ENCODE measurements at regions not wholly inside any gene's neighbourhood (a gene's known extent, or its start where the extent isn't known, plus 50 kb on each side); places are given as distances from the start of the nearest gene placed in this dataset.

- no peak for DNase-seq (ENCODE audit: low spot score)
Observed at GRCh38 chr2:898319-898718, 52.3 kb upstream of the SNTG2 start.

GRCh38 chr2:897091-897490, 53.6 kb upstream of the SNTG2 start:
- DNase-seq (ENCODE audit: low spot score) = no peak

- no peak for DNase-seq (ENCODE audit: low spot score)
Observed at GRCh38 chr2:893311-893710, 57.3 kb upstream of the SNTG2 start.

- no peak for DNase-seq (ENCODE audit: low spot score)
Observed at GRCh38 chr2:892892-893291, 57.8 kb upstream of the SNTG2 start.

GRCh38 chr2:892401-892800, 58.2 kb upstream of the SNTG2 start:
- no peak for DNase-seq (ENCODE audit: low spot score)

GRCh38 chr2:891734-892133, 58.9 kb upstream of the SNTG2 start:
- DNase-seq (ENCODE audit: low spot score) = no peak

GRCh38 chr2:890791-891190, 59.9 kb upstream of the SNTG2 start:
- DNase-seq (ENCODE audit: low spot score) = no peak

- DNase-seq (ENCODE audit: low spot score) = no peak
Observed at GRCh38 chr2:890214-890613, 60.4 kb upstream of the SNTG2 start.

GRCh38 chr2:888906-889566, 61.6 kb upstream of the SNTG2 start:
- DNase-seq (ENCODE audit: low spot score) = no peak

GRCh38 chr2:888211-888801, 62.3 kb upstream of the SNTG2 start:
- no peak for DNase-seq (ENCODE audit: low spot score)

- no peak for DNase-seq (ENCODE audit: low spot score)
Observed at GRCh38 chr2:887639-888038, 63.0 kb upstream of the SNTG2 start.

GRCh38 chr2:886072-887022, 64.3 kb upstream of the SNTG2 start:
- DNase-seq (ENCODE audit: low spot score) = no peak

- no peak for DNase-seq (ENCODE audit: low spot score)
Observed at GRCh38 chr2:885230-886071, 65.2 kb upstream of the SNTG2 start.

- DNase-seq (ENCODE audit: low spot score) = no peak
Observed at GRCh38 chr2:883803-884748, 66.6 kb upstream of the SNTG2 start.

- no peak for DNase-seq (ENCODE audit: low spot score)
Observed at GRCh38 chr2:883260-883802, 67.3 kb upstream of the SNTG2 start.

- no peak for DNase-seq (ENCODE audit: low spot score)
Observed at GRCh38 chr2:881204-881918, 69.3 kb upstream of the SNTG2 start.

GRCh38 chr2:880201-880970, 70.3 kb upstream of the SNTG2 start:
- no peak for DNase-seq (ENCODE audit: low spot score)

- DNase-seq (ENCODE audit: low spot score) = no peak
Observed at GRCh38 chr2:879540-879939, 71.1 kb upstream of the SNTG2 start.

GRCh38 chr2:878245-878930, 72.3 kb upstream of the SNTG2 start:
- no peak for DNase-seq (ENCODE audit: low spot score)
